ENCODE measurements at regions not wholly inside any gene's neighbourhood (a gene's known extent, or its start where the extent isn't known, plus 50 kb on each side); places are given as distances from the start of the nearest gene placed in this dataset.
"Not testable (repeated sequence)": the region's sequence is repeated elsewhere in the genome, so short reads cannot be mapped to it uniquely, and the experiment has no call there.

GRCh38 chr5:174472956-174473355 lies 251.4 kb upstream of the MSX2 start:
- in situ Hi-C loops (cut with MboI; ENCODE audit: low pct_unique_long_range_greater_than_20kb, low sequenced_read_pairs): no loop called here

DNA sequence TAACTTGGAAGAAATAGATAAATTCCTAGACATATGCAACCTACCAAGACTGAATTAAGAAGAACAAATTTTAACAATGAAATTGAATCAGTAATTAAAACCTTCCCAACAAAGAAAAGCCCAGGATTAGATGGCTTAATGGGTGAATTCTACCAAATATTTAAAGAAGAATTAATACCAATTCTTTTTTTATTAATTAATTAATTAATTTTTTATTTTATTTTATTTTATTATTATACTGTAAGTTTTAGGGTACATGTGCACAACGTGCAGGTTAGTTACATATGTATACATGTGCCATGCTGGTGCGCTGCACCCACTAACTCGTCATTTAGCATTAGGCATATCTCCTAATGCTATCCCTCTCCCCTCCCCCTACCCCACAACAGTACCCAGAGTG lies 248.4 kb upstream of the MSX2 start:
- in situ Hi-C loops (cut with MboI; ENCODE audit: low pct_unique_long_range_greater_than_20kb, low sequenced_read_pairs); DNase-seq: not testable (repeated sequence)

More at GRCh38 chr5:174472956-174473355, 251.4 kb upstream of the MSX2 start:
- DNase-seq: no peak

DNA sequence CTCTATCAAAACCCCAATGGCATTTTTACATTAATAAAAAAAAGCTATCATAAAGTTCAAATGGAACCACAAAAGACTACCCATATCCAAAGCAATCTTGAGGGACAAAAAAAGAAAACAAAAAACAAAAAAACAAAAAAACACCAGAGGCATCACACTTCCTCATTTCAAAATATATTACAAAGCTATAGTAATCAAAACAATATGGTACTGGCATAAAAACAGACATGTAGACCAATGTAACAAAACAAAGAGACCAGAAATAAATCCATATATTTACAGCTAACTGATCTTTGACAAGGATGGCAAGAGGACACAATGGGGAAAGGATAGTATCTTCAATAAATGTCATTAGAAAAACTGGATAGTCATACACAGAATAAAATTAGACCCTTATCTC lies 245.1 kb upstream of the MSX2 start:
- no peak for DNase-seq
- in situ Hi-C loops (cut with MboI; ENCODE audit: low pct_unique_long_range_greater_than_20kb, low sequenced_read_pairs): no loop called here

DNA sequence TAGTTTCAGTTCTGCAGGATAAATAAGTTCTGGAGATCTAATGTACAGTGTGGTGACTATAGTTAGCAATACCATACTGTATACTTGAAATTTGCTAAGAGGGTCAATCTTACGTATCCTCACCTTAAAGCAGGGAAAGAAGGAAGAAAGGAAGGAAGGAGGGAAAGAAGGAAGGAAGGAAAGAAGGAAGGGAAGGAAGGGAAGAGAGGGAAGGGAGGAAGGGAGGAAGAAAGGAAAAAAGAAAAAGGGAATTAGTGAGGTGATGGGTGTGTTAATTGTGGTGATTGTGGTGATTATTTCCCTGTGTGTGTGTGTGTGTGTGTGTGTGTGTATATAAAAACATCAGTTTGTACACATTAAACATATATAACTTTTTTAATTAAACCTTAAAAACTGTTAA lies 242.6 kb upstream of the MSX2 start:
- no peak for DNase-seq
- in situ Hi-C loops (cut with MboI; ENCODE audit: low pct_unique_long_range_greater_than_20kb, low sequenced_read_pairs): no loop called here

GRCh38 chr5:174482607-174483024 lies 241.8 kb upstream of the MSX2 start:
- DNase-seq: peak; percentile 16
- in situ Hi-C loops (cut with MboI; ENCODE audit: low pct_unique_long_range_greater_than_20kb, low sequenced_read_pairs): no loop called here

GRCh38 chr5:174483411-174483810 lies 241.0 kb upstream of the MSX2 start:
- in situ Hi-C loops (cut with MboI; ENCODE audit: low pct_unique_long_range_greater_than_20kb, low sequenced_read_pairs): no loop called here
- DNase-seq: no peak

DNA sequence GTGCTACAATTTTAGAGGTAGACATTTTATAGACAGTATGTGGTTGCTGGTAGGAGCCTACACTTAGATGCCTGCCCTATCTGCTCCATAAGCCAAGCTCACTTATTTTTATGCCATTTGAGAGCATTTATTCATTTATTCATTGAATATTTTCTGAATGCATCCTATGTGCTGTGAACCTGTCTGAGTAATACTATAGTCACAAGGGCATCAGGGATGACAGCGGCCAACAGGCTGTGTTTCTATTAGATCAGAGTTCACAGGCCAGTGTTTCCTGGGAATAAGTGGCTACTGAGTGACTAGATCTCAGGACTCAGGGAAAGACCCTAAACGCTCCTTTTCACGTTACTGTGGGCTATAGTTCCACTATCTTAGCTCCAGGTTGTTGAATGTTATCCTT lies 235.2 kb upstream of the MSX2 start:
- DNase-seq: no peak
- in situ Hi-C loops (cut with MboI; ENCODE audit: low pct_unique_long_range_greater_than_20kb, low sequenced_read_pairs): no loop called here

DNA sequence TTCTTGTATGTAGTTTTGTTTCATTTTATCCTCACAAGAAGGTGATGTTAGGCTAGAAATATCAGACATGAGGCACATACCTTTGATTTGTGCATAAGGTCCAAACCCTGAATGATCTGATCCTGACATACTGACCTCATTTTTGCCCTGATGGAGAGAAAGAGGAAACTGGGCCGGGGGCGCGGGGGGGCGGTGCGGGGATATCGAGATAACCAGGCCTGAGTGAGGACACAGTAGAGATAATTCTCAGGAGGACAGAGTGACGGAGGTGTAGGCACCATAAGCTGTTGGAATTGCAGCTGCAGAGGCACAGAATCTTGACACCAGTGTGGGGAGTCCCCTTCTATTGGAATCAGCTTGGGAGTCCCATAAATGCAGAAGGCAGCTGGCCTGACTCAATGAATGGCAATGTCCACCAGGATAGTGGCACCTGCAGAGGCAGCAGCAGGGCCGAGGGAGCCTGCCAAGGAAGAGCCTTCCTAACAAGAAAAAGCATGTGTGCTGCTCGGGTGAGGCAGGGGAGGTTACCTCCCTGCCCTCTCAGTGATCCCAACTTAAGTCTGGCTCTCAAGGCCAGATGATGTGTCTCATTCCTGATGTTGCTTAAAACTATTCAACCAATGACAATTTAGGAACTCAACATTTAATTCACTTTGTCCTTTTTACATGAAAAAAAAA lies 234.3 kb upstream of the MSX2 start:
- in situ Hi-C loops (cut with MboI; ENCODE audit: low pct_unique_long_range_greater_than_20kb, low sequenced_read_pairs): no loop called here
- no peak for DNase-seq

GRCh38 chr5:174490728-174491127 lies 233.7 kb upstream of the MSX2 start:
- in situ Hi-C loops (cut with MboI; ENCODE audit: low pct_unique_long_range_greater_than_20kb, low sequenced_read_pairs): no loop called here

DNA sequence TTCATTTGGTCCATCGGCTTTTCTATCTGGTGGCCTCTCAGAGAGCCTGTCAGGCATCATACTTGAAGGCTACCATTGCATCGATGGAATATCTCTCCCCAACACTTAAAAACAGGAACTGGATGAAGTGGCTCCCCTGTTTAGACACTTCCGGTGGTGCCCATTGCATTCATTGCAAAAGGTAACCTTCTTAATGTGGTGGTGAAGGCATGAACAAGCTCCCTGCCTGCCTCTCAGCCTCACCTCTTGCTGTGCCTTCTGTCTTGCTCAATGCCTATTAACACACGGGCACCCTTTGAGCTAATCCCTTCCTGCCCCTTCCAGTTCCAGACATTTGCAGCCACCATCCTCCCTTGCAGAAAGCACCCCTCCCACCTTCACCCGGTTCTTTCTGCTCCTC lies 233.1 kb upstream of the MSX2 start:
- in situ Hi-C loops (cut with MboI; ENCODE audit: low pct_unique_long_range_greater_than_20kb, low sequenced_read_pairs): no loop called here
- DNase-seq: peak; percentile 5

More at GRCh38 chr5:174490728-174491127, 233.7 kb upstream of the MSX2 start:
- peak; percentile 7 for DNase-seq

- no peak for DNase-seq
- in situ Hi-C loops (cut with MboI; ENCODE audit: low pct_unique_long_range_greater_than_20kb, low sequenced_read_pairs): no loop called here
These were observed 232.5 kb upstream of the MSX2 start for GRCh38 chr5:174491761-174492350.

DNA sequence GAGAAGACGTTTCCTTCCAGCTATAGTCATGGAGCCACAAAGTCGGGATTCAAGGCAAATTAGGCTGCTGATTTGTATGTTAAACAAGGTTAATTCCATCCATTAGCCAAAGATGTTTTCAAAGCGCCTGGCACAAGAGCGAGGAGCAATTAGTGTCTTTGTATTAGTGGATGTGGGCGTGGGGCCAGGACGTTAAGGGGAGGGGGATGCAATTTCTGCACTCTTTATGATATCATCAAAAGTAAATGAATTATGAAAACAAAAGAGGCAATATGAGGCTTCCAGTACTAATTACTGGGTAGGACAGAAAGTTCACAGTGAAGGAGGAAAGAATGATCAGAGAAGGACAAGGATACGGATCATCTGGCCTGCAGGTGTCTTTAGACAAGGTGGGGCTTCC lies 230.9 kb upstream of the MSX2 start:
- no peak for DNase-seq
- in situ Hi-C loops (cut with MboI; ENCODE audit: low pct_unique_long_range_greater_than_20kb, low sequenced_read_pairs): no loop called here

DNA sequence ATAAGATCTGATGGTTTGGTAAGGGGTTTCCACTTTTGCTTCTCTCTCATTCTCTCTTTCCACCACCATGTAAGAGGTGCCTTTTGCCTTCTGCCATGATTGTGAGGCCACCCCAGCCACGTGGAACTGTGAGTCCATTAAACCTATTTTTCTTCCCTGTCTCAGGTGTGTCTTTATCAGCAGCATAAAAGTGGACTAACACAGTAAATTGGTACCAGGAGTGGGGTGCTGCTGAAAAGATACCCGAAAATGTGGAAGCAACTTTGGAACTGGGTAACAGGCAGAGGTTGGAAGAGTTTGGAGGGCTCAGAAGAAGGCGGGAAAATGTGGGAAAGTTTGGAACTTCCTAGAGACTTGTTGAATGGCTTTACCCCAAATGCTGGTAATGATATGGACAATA lies 226.4 kb upstream of the MSX2 start:
- in situ Hi-C loops (cut with MboI; ENCODE audit: low pct_unique_long_range_greater_than_20kb, low sequenced_read_pairs); DNase-seq: not testable (repeated sequence)

DNA sequence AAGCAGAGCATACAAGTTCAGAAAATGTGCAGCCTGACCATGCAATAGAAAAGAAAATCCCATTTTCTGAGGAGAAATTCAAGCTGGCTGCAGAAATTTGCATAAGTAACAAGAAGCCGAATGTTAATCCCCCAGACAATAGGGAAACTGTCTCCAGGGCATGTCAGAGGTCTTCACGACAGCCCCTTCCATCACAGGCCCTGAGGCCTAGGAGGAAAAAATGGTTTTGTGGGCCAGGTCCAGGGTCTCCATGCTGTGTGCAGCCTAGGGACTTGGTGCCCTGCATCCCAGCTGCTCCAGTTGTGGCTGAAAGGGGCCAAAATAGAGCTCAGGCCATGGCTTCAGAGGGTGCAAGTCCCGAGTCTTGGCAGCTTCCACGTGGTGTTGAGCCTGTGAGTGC lies 225.8 kb upstream of the MSX2 start:
- in situ Hi-C loops (cut with MboI; ENCODE audit: low pct_unique_long_range_greater_than_20kb, low sequenced_read_pairs); DNase-seq: not testable (repeated sequence)

DNA sequence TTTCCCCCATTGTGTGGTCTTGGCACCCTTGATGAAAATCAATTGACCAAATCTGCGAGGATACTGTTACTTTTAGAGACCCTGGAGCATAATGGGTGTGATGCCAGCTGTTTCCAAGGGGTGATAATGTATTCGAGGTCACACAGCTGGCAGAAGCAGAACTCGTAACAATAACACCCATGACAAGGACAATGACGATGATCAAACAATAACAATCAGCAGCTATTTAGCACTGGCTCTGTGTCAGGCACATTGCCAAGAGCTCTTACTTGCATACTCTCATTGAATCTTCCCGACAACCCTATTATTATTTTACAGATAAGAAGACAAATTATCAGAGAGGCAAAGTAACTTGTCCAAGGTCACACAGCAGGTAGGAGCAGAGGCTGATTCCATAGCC lies 223.7 kb upstream of the MSX2 start:
- DNase-seq: no peak
- in situ Hi-C loops (cut with MboI; ENCODE audit: low pct_unique_long_range_greater_than_20kb, low sequenced_read_pairs): no loop called here

DNA sequence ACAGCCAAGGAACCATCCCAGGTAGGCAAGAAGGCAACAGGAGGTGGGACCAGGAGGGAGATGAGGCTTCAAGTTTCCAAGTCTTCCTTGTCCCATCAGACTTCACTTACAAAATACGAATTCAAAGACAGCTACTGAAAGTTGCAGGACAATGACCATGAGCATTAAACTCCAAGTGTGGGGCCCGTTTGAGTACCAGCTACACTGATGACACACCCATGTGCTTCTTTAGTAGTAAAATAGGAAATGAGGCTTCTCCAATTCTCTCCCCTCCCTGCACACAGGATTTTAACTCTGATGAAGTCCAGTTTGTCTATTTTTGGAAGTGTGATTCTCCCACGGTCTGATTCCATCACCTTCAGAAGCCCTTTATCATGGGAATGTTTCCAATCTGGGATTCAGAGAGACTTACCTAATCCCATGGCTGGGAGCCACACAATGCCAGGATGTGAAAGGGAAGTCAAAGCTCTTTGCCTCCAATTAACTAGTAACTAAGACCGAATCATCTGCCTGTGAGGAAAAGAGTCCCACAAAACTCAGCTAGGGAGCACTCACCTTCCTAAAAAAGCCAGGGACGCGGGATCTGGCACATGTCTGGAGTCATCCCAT lies 222.8 kb upstream of the MSX2 start:
- in situ Hi-C loops (cut with MboI; ENCODE audit: low pct_unique_long_range_greater_than_20kb, low sequenced_read_pairs): no loop called here
- no peak for DNase-seq

GRCh38 chr5:174503086-174503460 lies 221.3 kb upstream of the MSX2 start:
- DNase-seq: no peak
- in situ Hi-C loops (cut with MboI; ENCODE audit: low pct_unique_long_range_greater_than_20kb, low sequenced_read_pairs): no loop called here

- in situ Hi-C loops (cut with MboI; ENCODE audit: low pct_unique_long_range_greater_than_20kb, low sequenced_read_pairs): no loop called here
- DNase-seq: no peak
These were observed 220.7 kb upstream of the MSX2 start for GRCh38 chr5:174503461-174504265.

GRCh38 chr5:174504266-174504726 lies 220.1 kb upstream of the MSX2 start:
- DNase-seq: no peak
- in situ Hi-C loops (cut with MboI; ENCODE audit: low pct_unique_long_range_greater_than_20kb, low sequenced_read_pairs): no loop called here

GRCh38 chr5:174505621-174506020 lies 218.8 kb upstream of the MSX2 start:
- no peak for DNase-seq
- in situ Hi-C loops (cut with MboI; ENCODE audit: low pct_unique_long_range_greater_than_20kb, low sequenced_read_pairs): no loop called here

Data from KBM-7 (cell line).